MM.1S (cell line): ENCODE measurements at regions not wholly inside any gene's neighbourhood (a gene's known extent, or its start where the extent isn't known, plus 50 kb on each side); places are given as distances from the start of the nearest gene placed in this dataset.
"Not testable (repeated sequence)": the region's sequence is repeated elsewhere in the genome, so short reads cannot be mapped to it uniquely, and the experiment has no call there.

ENCODE experiments used
- DNase-seq: peaks from one replicate; pipeline ENCODE4 v3.0.0-alpha.2; 2015
- H2AFZ ChIP-seq: fragments of 300-600 bp; sonication (generic); 2 replicates; pipeline ENCODE4 v1.6.0; 2016; ENCODE audit warnings: antibody characterized with exemption, low read length
- H3F3A ChIP-seq: fragments of 300-600 bp; sonication (generic); 2 replicates; pipeline ENCODE4 v1.6.1; 2016; ENCODE audit warnings: mild to moderate bottlenecking, antibody characterized with exemption, low read length, moderate library complexity, mixed read lengths; ENCODE audit not compliant: insufficient read depth
- H3K27ac ChIP-seq: fragments of 300-600 bp; sonication (generic); 2 replicates; pipeline ENCODE4 v1.5.1; 2016; ENCODE audit warnings: mild to moderate bottlenecking, low read length
- H3K27me3 ChIP-seq: fragments of 300-600 bp; sonication (generic); replicated peaks from 2 replicates; pipeline ENCODE4 v1.6.0; 2016; ENCODE audit warnings: low read length; ENCODE audit not compliant: insufficient read depth
- H3K36me3 ChIP-seq: fragments of 300-600 bp; sonication (generic); replicated peaks from 2 replicates; pipeline ENCODE4 v1.6.1; 2016; ENCODE audit warnings: mild to moderate bottlenecking, low read length, mixed read lengths; ENCODE audit not compliant: insufficient read depth
- H3K4me1 ChIP-seq: fragments of 300-600 bp; sonication (generic); 2 replicates; pipeline ENCODE4 v1.6.1; 2016; ENCODE audit warnings: low read length, mixed read lengths
- H3K4me2 ChIP-seq: fragments of 300-600 bp; sonication (generic); 2 replicates; pipeline ENCODE4 v1.6.0; 2016; ENCODE audit warnings: low read depth, low read length
- H3K4me3 ChIP-seq: fragments of 300-600 bp; sonication (generic); 2 replicates; pipeline ENCODE4 v1.5.1; 2016; ENCODE audit warnings: low read length, mixed read lengths
- H3K79me2 ChIP-seq: fragments of 300-600 bp; sonication (generic); 2 replicates; pipeline ENCODE4 v1.6.1; 2016; ENCODE audit warnings: mixed run types, low read length, mixed read lengths
- H3K9ac ChIP-seq: fragments of 300-600 bp; sonication (generic); 2 replicates; pipeline ENCODE4 v1.6.1; 2016; ENCODE audit warnings: low read length, mixed read lengths
- H3K9me2 ChIP-seq: fragments of 300-600 bp; sonication (generic); replicated peaks from 2 replicates; pipeline ENCODE4 v1.6.1; 2016; ENCODE audit warnings: mild to moderate bottlenecking, low read length, mixed read lengths; ENCODE audit not compliant: insufficient read depth
- H3K9me3 ChIP-seq: fragments of 300-600 bp; sonication (generic); replicated peaks from 2 replicates; pipeline ENCODE4 v1.6.1; 2016; ENCODE audit warnings: mild to moderate bottlenecking, low read length, mixed read lengths; ENCODE audit not compliant: insufficient read depth
- H4K20me1 ChIP-seq: fragments of 300-600 bp; sonication (generic); 2 replicates; pipeline ENCODE4 v1.6.1; 2016; ENCODE audit warnings: mild to moderate bottlenecking, low read length, moderate library complexity, mixed read lengths; ENCODE audit not compliant: insufficient read depth
- EZH2 ChIP-seq: fragments of 300-600 bp; sonication (generic); optimal IDR thresholded peaks from 2 replicates; pipeline ENCODE3; 2017; ENCODE audit warnings: low read depth, mild to moderate bottlenecking, antibody characterized with exemption, low read length, mixed read lengths
- EZH2phosphoT487 ChIP-seq: fragments of 300-600 bp; sonication (generic); IDR thresholded peaks from 2 replicates; pipeline ENCODE4 v1.6.1; 2018; ENCODE audit warnings: antibody characterized with exemption, low read length
- TF ChIP-seq, protein P1 (sequence below): fragments of 300-600 bp; sonication (generic); IDR thresholded peaks from 2 replicates; pipeline ENCODE4 v1.5.1; 2016; ENCODE audit warnings: antibody characterized with exemption, low read length, mixed read lengths

DNA sequence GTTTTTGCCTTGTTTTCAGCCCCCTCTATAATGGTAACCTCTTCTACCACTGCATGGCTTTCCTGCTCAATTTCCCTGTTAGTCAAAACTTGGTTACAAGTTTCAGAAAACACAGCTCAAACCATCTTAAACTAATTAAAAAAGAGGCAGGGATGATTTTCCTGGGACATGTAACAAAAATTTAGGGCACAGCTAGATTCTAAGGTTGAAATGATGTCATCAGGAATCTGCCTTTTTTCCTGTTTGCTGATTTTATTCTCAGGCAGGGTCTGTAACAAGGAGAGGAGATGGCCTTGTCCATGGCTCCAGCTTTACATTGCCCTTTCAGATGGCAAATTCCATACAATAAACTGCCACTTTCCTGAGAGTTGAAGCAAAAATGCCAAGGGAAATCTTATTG lies 157.9 kb upstream of the CREB1 start:
- no peaks in the 10 kb centered on the region for H3K36me3 ChIP-seq
- no peaks in the 10 kb centered on the region for H3K4me1 ChIP-seq
- no peaks in the 10 kb centered on the region for H3K79me2 ChIP-seq
- no peaks in the 10 kb centered on the region for H3F3A ChIP-seq
- H3K9ac ChIP-seq: no peak overlapping the region
- no peaks in the 10 kb centered on the region for H4K20me1 ChIP-seq
- no peaks in the 10 kb centered on the region for H3K27me3 ChIP-seq
- no peaks in the 10 kb centered on the region for H3K9me3 ChIP-seq
- H2AFZ ChIP-seq: no peak overlapping the region
- no peaks in the 10 kb centered on the region for H3K9me2 ChIP-seq
- TF ChIP-seq, protein P1, sequence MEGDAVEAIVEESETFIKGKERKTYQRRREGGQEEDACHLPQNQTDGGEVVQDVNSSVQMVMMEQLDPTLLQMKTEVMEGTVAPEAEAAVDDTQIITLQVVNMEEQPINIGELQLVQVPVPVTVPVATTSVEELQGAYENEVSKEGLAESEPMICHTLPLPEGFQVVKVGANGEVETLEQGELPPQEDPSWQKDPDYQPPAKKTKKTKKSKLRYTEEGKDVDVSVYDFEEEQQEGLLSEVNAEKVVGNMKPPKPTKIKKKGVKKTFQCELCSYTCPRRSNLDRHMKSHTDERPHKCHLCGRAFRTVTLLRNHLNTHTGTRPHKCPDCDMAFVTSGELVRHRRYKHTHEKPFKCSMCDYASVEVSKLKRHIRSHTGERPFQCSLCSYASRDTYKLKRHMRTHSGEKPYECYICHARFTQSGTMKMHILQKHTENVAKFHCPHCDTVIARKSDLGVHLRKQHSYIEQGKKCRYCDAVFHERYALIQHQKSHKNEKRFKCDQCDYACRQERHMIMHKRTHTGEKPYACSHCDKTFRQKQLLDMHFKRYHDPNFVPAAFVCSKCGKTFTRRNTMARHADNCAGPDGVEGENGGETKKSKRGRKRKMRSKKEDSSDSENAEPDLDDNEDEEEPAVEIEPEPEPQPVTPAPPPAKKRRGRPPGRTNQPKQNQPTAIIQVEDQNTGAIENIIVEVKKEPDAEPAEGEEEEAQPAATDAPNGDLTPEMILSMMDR: no peak
- TF ChIP-seq EZH2phosphoT487 (no peak), EZH2 (no peak)
- no peak for DNase-seq
- H3K4me2 ChIP-seq: no peak overlapping the region
- H3K27ac ChIP-seq: no peak overlapping the region
- H3K4me3 ChIP-seq: no peak overlapping the region

DNA sequence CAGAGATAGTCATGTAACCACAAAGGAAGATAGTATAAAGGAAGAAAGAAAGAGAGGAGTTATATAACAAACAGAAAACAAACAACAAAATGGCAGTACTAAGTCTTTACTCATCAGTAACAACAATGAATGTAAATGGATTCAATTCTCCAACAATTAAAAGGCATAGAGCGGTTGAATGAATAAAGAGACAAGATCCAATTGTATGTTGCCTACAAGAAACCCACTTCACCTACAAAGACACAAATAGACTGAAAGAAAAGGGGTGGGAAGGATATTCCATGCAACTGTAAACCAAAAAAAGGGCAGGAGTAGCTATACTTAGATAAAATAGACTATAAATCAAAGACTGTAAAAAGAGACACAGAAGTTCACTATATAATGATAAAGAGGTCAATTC lies 157.3 kb upstream of the CREB1 start:
- H3K27ac ChIP-seq: no peak overlapping the region
- H3K79me2 ChIP-seq: no peaks in the 10 kb centered on the region
- H3K4me3 ChIP-seq: no peak overlapping the region
- no peak for DNase-seq
- H4K20me1 ChIP-seq: no peaks in the 10 kb centered on the region
- H3K9me3 ChIP-seq: no peaks in the 10 kb centered on the region
- H3K27me3 ChIP-seq: no peaks in the 10 kb centered on the region
- H2AFZ ChIP-seq: no peak overlapping the region
- H3K9ac ChIP-seq: no peak overlapping the region
- H3K36me3 ChIP-seq: no peaks in the 10 kb centered on the region
- H3K4me2 ChIP-seq: no peak overlapping the region
- no peaks in the 10 kb centered on the region for H3K4me1 ChIP-seq
- TF ChIP-seq EZH2: no peak
- no peaks in the 10 kb centered on the region for H3K9me2 ChIP-seq
- no peaks in the 10 kb centered on the region for H3F3A ChIP-seq

DNA sequence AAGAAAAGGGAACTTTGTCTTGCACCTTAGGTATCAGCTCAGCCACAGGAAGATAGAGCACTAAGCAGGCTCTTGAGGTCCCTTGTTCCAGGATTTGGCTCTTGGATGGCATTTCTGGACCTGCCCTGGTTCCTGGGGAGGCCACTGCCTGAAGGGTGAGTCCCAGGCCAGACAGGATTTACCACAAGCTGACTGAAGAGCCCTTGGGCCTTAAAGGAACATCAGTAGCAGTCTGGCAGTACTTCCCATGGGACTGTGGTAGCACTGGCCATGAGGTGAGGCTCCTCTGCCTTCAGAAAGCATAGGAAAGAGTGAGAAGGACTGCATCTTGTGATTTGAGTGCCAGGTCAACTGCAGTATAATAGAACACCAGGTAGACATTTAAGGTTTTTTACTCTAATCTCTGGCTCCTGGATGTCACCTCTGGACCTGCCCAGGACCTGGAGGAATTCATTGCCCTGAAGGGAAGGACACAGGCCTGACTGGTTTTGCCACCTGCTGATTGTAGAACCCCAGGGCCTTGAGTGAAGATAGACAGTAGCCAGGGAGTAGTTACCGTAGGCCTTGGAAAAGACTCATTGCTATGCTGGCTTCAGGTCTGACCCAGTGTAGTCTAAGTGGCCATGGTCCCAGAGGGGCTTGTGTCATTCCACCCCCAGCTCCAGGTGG lies 154.4 kb upstream of the CREB1 start:
- no peaks in the 10 kb centered on the region for H3K9me3 ChIP-seq
- TF ChIP-seq, protein P1: no peak
- TF ChIP-seq EZH2 (no peak), EZH2phosphoT487 (no peak)
- no peak overlapping the region for H3K4me2 ChIP-seq
- H3K9me2 ChIP-seq: no peaks in the 10 kb centered on the region
- no peak overlapping the region for H3K27ac ChIP-seq
- DNase-seq: no peak
- no peaks in the 10 kb centered on the region for H3K4me1 ChIP-seq
- H4K20me1 ChIP-seq: no peaks in the 10 kb centered on the region
- no peak overlapping the region for H3K9ac ChIP-seq
- no peaks in the 10 kb centered on the region for H3K27me3 ChIP-seq
- no peak overlapping the region for H2AFZ ChIP-seq
- no peaks in the 10 kb centered on the region for H3K79me2 ChIP-seq
- H3K36me3 ChIP-seq: no peaks in the 10 kb centered on the region
- no peak overlapping the region for H3K4me3 ChIP-seq
- H3F3A ChIP-seq: no peaks in the 10 kb centered on the region

DNA sequence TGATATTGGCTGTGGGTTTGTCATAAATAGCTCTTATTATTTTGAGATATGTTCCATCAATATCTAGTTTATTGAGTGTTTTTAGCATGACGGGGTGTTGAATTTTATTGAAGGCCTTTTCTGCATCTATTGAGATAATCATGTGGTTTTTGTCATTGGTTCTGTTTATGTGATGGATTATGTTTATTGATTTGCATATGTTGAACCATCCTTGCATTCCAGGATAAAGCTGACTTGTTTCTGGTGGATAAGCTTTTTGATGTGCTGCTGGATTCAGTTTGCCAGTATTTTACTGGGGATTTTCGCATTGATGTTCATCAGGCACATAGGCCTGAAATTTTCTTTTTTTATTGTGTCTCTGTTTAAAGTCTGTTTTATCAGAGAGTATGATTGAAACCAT lies 151.1 kb upstream of the CREB1 start:
- H2AFZ ChIP-seq, DNase-seq, H3K9me2 ChIP-seq, H3K4me2 ChIP-seq, H3K79me2 ChIP-seq, H3K4me3 ChIP-seq, H4K20me1 ChIP-seq, H3F3A ChIP-seq, H3K9ac ChIP-seq, H3K36me3 ChIP-seq, H3K9me3 ChIP-seq, H3K4me1 ChIP-seq, H3K27ac ChIP-seq, H3K27me3 ChIP-seq: not testable (repeated sequence)
